ENCODE measurements at regions not wholly inside any gene's neighbourhood (a gene's known extent, or its start where the extent isn't known, plus 50 kb on each side); places are given as distances from the start of the nearest gene placed in this dataset.

DNA sequence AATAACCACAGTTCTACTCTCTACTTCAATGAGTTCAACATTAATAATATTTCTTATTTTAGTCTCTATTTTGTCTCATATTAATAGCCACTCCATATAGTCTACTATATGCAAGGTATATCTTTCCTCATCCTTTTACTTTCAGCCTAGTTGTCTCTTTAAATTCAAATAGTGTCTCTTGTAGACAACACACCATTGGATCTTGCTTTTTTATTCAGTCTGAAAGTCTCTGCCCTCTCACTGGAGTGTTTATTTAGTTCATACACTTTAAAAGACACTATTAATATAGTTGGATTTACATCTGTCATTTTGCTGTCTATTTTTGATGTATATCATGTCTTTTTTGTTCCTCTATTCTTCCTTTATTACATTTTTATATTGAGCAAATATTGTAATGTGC is 103.5 kb downstream of the RFPL4B start:
- H2AFZ ChIP-seq (ENCODE audit: low read depth, low read length) = no peak overlapping the region
- no peaks in the 10 kb centered on the region for H3K27me3 ChIP-seq (ENCODE audit: insufficient read depth, low read length)
- no peak overlapping the region for H3K4me3 ChIP-seq (ENCODE audit: insufficient read depth, low read depth, low read length)
- no peak overlapping the region for H3K9ac ChIP-seq (ENCODE audit: low read length)
- no peaks in the 10 kb centered on the region for H3K4me1 ChIP-seq (ENCODE audit: insufficient read depth, low read length)
- DNase-seq (ENCODE audit: low read depth) (no peak), FAIRE-seq (no peak)
- no peaks in the 10 kb centered on the region for H4K20me1 ChIP-seq (ENCODE audit: insufficient read depth, low read length)
- peaks cover 7% of the 10 kb centered on the region for H3K9me3 Mint-ChIP-seq (ENCODE audit: unreplicated experiment)
- no peak overlapping the region for H3K27ac ChIP-seq (ENCODE audit: low read depth, low read length)
- no peak for TF ChIP-seq EZH2 (IDR thresholded peaks at IDR 0.05; ENCODE audit: insufficient read depth, low read length)
- TF ChIP-seq, protein P1, sequence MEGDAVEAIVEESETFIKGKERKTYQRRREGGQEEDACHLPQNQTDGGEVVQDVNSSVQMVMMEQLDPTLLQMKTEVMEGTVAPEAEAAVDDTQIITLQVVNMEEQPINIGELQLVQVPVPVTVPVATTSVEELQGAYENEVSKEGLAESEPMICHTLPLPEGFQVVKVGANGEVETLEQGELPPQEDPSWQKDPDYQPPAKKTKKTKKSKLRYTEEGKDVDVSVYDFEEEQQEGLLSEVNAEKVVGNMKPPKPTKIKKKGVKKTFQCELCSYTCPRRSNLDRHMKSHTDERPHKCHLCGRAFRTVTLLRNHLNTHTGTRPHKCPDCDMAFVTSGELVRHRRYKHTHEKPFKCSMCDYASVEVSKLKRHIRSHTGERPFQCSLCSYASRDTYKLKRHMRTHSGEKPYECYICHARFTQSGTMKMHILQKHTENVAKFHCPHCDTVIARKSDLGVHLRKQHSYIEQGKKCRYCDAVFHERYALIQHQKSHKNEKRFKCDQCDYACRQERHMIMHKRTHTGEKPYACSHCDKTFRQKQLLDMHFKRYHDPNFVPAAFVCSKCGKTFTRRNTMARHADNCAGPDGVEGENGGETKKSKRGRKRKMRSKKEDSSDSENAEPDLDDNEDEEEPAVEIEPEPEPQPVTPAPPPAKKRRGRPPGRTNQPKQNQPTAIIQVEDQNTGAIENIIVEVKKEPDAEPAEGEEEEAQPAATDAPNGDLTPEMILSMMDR (IDR thresholded peaks at IDR 0.05; ENCODE audit: insufficient read depth, low read depth, low read length) = no peak
- no peaks in the 10 kb centered on the region for H3K36me3 ChIP-seq (ENCODE audit: insufficient read depth, low read length)
- no peaks in the 10 kb centered on the region for H3K9me3 ChIP-seq (ENCODE audit: insufficient read depth, low read depth, low read length)
- no peaks in the 10 kb centered on the region for H3K79me2 ChIP-seq (ENCODE audit: insufficient read depth, low read length)
- no peaks in the 10 kb centered on the region for H3K4me1 Mint-ChIP-seq (ENCODE audit: low read depth, unreplicated experiment)
- no peak overlapping the region for H3K4me3 Mint-ChIP-seq (ENCODE audit: unreplicated experiment)
- H3K4me2 ChIP-seq (ENCODE audit: low read length) = no peak overlapping the region
- H3K27ac Mint-ChIP-seq (ENCODE audit: unreplicated experiment) = no peak overlapping the region
- H3K36me3 Mint-ChIP-seq (ENCODE audit: low read depth, unreplicated experiment) = peaks cover 4% of the 10 kb centered on the region
- H3K27me3 Mint-ChIP-seq (ENCODE audit: low read depth, unreplicated experiment) = no peaks in the 10 kb centered on the region

DNA sequence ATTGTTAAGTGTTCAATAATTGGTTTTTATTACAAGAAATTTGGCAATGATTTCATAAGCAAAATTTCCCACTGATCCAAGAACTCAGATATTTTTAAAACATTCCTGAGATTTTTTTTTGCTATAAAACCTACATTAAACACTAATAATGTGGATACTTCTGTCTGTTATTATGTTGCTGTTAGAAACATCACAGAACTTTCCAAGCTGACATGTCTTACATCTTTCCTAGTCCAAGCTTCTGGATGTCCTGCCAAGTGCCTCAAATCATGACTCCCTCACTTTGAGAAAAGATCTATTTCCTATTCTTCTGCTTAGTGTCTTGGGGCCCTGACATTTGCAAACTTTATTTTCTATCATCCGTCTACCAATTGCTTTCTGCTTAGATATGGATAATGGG is 110.8 kb downstream of the RFPL4B start:
- H3K9me3 ChIP-seq (ENCODE audit: insufficient read depth, low read depth, low read length) = no peaks in the 10 kb centered on the region
- H3K36me3 Mint-ChIP-seq (ENCODE audit: low read depth, unreplicated experiment) = no peaks in the 10 kb centered on the region
- no peak overlapping the region for H3K4me2 ChIP-seq (ENCODE audit: low read length)
- H2AFZ ChIP-seq (ENCODE audit: low read depth, low read length) = no peak overlapping the region
- no peaks in the 10 kb centered on the region for H3K27me3 ChIP-seq (ENCODE audit: insufficient read depth, low read length)
- H3K27ac Mint-ChIP-seq (ENCODE audit: unreplicated experiment) = no peak overlapping the region
- H3K4me3 ChIP-seq (ENCODE audit: insufficient read depth, low read depth, low read length) = no peak overlapping the region
- H3K4me3 Mint-ChIP-seq (ENCODE audit: unreplicated experiment) = no peak overlapping the region
- DNase-seq (ENCODE audit: low read depth) = no peak
- no peaks in the 10 kb centered on the region for H3K4me1 ChIP-seq (ENCODE audit: insufficient read depth, low read length)
- no peaks in the 10 kb centered on the region for H3K27me3 Mint-ChIP-seq (ENCODE audit: low read depth, unreplicated experiment)
- H3K9me3 Mint-ChIP-seq (ENCODE audit: unreplicated experiment) = peaks cover 4% of the 10 kb centered on the region
- H3K4me1 Mint-ChIP-seq (ENCODE audit: low read depth, unreplicated experiment) = no peaks in the 10 kb centered on the region
- no peak for FAIRE-seq
- no peaks in the 10 kb centered on the region for H4K20me1 ChIP-seq (ENCODE audit: insufficient read depth, low read length)
- TF ChIP-seq, protein P1 (IDR thresholded peaks at IDR 0.05; ENCODE audit: insufficient read depth, low read depth, low read length) = no peak
- TF ChIP-seq EZH2 (IDR thresholded peaks at IDR 0.05; ENCODE audit: insufficient read depth, low read length) = no peak
- no peaks in the 10 kb centered on the region for H3K79me2 ChIP-seq (ENCODE audit: insufficient read depth, low read length)
- no peak overlapping the region for H3K27ac ChIP-seq (ENCODE audit: low read depth, low read length)
- H3K9ac ChIP-seq (ENCODE audit: low read length) = no peak overlapping the region
- H3K36me3 ChIP-seq (ENCODE audit: insufficient read depth, low read length) = no peaks in the 10 kb centered on the region

DNA sequence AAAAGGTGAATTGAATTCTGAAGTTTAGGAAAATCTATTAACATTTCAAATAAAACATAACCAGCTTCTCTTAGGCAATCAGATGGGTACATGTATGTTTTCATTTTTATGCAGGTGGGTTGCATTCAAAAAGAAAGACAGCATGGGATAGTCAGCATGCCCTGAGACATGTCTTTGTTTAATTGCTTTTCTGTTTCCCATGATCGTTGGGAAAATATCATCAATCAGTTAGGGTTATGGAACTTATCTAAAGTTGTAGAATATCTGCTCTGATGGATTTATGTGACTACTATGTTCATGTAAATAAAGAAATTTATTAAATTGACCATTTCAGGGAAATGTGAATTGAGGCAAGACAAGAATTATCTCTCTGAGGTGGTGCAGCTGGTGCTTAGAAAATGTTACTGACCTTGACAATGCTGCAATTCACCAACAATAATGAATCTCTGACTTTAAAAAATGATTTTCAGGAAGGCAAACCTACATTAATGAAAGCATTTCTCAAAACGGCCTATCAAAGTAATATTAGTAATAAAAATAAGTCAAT is 112.7 kb downstream of the RFPL4B start:
- FAIRE-seq = no peak
- Histone ChIP-seq H3K4me3 (ENCODE audit: insufficient read depth, low read depth, low read length) (no peak overlapping the region), H3K9me3 (ENCODE audit: insufficient read depth, low read depth, low read length) (no peaks in the 10 kb centered on the region), H3K4me1 (ENCODE audit: insufficient read depth, low read length) (no peaks in the 10 kb centered on the region), H3K27me3 (ENCODE audit: insufficient read depth, low read length) (no peaks in the 10 kb centered on the region), H3K36me3 (ENCODE audit: insufficient read depth, low read length) (no peaks in the 10 kb centered on the region), H3K27ac (ENCODE audit: low read depth, low read length) (no peak overlapping the region), H3K79me2 (ENCODE audit: insufficient read depth, low read length) (no peaks in the 10 kb centered on the region), H2AFZ (ENCODE audit: low read depth, low read length) (no peak overlapping the region), H3K9ac (ENCODE audit: low read length) (no peak overlapping the region), H4K20me1 (ENCODE audit: insufficient read depth, low read length) (no peaks in the 10 kb centered on the region), H3K4me2 (ENCODE audit: low read length) (no peak overlapping the region)
- Mint-ChIP-seq H3K27ac (ENCODE audit: unreplicated experiment) (no peak overlapping the region), H3K4me1 (ENCODE audit: low read depth, unreplicated experiment) (no peaks in the 10 kb centered on the region), H3K36me3 (ENCODE audit: low read depth, unreplicated experiment) (no peaks in the 10 kb centered on the region), H3K27me3 (ENCODE audit: low read depth, unreplicated experiment) (no peaks in the 10 kb centered on the region), H3K4me3 (ENCODE audit: unreplicated experiment) (no peak overlapping the region), H3K9me3 (ENCODE audit: unreplicated experiment) (peaks cover 4% of the 10 kb centered on the region)
- TF ChIP-seq EZH2 (IDR thresholded peaks at IDR 0.05; ENCODE audit: insufficient read depth, low read length) = no peak
- TF ChIP-seq, protein P1 (IDR thresholded peaks at IDR 0.05; ENCODE audit: insufficient read depth, low read depth, low read length) = no peak
- DNase-seq (ENCODE audit: low read depth) = no peak
